HL-60 (cell line): ENCODE measurements at regions not wholly inside any gene's neighbourhood (a gene's known extent, or its start where the extent isn't known, plus 50 kb on each side); places are given as distances from the start of the nearest gene placed in this dataset.

Experiments
- GABPA ChIP-seq: IDR thresholded peaks from 2 replicates; pipeline ENCODE4 v1.6.1; 2012; ENCODE audit warnings: low read depth
- POLR2AphosphoS5 ChIP-seq: IDR thresholded peaks from 2 replicates; pipeline ENCODE4 v1.6.1; 2012; ENCODE audit warnings: low read depth
- TF ChIP-seq, protein P1 (sequence below): IDR thresholded peaks from one replicate; pipeline ENCODE4 v1.5.1; 2011; ENCODE audit warnings: low read length, control low read depth, inconsistent platforms; ENCODE audit not compliant: insufficient read depth

DNA sequence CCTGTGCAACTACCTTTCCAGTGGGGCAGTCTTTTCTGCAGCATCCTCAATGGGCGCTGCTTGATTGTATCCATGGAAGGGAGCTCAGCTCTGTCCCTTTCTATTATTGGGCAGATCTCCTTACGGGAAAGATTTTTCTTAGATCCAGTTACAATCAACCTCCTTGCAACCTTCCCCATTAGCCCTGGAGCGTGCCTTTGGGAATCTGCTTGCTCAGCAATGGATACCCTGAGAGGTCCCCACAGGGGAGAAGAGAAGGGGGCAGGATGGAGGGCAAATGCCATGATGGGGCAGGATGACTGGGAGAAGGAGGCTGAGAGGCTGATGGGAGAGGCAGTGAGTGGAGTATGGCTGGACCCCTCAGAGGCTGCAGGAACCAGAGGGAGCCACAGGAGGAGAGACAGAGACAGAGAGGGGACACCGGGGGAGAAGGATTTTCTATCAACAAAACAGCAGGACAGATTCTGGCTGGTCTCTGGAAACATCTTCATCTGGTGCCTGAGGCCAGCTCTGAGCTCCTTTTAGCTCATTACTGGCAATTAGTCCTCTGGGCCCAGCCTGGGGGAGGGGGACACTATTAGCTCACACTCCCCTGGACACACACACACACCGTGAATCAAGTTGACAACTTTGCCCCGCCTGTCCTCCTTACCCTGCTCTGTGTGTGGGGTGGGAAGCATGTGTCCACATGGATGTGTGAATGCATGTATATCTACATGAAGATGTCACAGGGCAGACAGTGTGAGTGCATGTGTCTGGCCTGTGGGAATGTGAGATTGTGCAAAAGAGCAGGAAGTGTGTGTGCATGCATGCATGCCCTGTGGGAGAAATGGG is 80.8 kb upstream of the PAX2 start:
- TF ChIP-seq, protein P1, sequence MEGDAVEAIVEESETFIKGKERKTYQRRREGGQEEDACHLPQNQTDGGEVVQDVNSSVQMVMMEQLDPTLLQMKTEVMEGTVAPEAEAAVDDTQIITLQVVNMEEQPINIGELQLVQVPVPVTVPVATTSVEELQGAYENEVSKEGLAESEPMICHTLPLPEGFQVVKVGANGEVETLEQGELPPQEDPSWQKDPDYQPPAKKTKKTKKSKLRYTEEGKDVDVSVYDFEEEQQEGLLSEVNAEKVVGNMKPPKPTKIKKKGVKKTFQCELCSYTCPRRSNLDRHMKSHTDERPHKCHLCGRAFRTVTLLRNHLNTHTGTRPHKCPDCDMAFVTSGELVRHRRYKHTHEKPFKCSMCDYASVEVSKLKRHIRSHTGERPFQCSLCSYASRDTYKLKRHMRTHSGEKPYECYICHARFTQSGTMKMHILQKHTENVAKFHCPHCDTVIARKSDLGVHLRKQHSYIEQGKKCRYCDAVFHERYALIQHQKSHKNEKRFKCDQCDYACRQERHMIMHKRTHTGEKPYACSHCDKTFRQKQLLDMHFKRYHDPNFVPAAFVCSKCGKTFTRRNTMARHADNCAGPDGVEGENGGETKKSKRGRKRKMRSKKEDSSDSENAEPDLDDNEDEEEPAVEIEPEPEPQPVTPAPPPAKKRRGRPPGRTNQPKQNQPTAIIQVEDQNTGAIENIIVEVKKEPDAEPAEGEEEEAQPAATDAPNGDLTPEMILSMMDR: no peak
- TF ChIP-seq GABPA: no peak
- TF ChIP-seq POLR2AphosphoS5: no peak
